GM19438 (cell line): ENCODE measurements at regions not wholly inside any gene's neighbourhood (a gene's known extent, or its start where the extent isn't known, plus 50 kb on each side); places are given as distances from the start of the nearest gene placed in this dataset.

Experiments
- ATAC-seq: cut with Tn5 transposase; IDR thresholded peaks from one replicate; pipeline ENCODE4 v1.9.1; 2021; ENCODE audit warnings: low read depth; ENCODE audit not compliant: unreplicated experiment

DNA sequence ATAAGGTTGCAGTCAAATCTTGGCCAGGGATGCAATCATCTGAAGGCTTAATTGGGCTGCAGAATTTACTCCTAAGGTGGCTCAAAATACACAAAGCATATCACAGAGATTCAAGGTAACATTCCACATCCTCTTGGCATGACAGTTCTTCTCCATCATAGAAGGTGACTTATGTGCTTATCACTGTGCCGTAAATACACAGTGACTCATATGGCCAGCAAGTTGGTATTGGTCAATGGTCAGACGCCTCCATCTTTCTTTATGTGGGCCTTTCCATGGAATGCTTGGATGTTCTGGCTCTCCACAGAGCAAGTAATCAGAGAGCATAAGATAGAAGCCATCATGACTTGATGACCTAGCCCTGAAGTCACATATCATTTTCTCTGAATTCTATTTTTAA, 168.8 kb upstream of the ST8SIA2 start:
- no peak for ATAC-seq

DNA sequence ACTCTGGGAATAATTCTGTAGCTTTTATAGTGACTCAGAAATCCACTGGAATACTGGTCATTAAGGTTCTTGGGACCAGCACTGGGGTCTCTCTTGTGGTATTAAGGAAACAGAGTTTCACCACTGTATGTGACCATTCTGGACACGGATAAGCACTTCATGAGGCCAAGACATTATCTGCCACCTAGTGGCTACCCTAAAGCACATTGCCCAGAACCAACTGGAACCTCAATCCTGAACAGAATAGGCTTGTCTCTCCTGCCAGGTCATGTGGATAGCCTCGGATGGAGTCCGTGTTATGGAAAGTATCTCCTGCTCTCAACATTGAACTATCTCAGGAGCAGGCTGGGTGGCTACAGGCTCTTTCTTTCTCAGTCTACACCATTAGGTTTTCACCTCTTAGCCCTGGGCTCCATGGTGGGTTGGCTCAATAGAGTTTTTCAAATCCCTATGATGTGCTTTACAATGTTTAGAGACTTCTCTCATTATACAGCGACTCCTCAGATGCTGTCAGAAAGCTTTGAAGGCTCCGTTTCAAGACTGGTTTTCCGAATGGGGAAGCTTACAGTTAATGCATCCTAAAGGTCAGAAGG, 167.6 kb upstream of the ST8SIA2 start:
- ATAC-seq: no peak

DNA sequence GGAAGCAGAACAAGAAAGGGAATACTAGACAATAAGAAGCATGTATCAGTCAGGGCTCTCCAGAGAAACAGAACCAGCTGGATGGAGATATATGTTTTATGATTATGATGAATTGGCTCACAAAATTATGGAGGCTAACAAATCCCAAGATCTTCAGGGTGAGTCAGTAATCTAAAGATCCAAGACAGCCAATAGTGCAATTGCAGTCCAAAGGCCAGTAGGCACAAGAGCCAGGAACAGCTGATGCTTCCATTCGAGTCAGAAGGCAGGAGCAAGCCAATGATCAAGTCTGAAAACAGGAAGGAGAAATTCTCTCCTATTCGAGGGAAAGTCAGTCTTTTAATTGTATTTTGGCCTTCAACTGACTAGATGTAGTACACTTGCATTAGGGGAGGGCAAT, 164.9 kb upstream of the ST8SIA2 start:
- ATAC-seq: no peak

DNA sequence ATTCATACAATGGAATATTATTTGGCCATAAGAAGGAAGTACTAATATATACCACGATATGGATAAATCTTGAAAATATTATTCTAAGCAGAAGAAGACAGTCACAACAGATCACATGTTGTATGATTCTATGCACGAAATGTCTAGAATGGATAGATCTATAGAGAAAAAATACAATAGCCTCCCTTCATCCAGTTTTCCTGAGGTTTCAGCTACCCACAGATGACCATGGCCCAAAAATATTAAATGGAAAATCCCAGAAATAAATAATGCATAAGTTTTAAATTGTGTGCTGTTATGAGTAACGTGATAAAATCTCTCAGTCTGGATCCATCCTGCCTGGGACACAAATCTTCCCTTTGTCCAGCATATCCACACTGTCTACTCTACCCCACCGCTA, 162.2 kb upstream of the ST8SIA2 start:
- no peak for ATAC-seq

DNA sequence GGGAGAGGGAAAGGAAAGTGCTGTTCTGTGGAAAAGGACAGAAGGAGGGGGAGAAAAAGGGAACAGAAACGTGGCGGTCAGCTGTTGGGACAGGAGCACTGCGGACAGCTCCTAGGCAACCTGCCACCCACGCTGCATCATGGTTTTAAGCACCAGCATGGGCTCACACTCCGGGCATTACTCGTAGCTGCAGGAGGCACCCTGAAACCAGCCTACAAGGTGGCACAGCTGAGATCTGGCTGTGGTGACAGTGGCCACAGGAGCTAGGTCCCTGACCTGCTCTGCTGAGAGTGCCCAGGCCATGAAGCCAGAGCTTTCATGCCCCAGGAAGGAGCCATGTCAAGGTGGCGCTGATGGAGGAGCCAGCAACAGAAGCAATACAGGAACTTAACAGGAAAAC, 161.4 kb upstream of the ST8SIA2 start:
- no peak for ATAC-seq

DNA sequence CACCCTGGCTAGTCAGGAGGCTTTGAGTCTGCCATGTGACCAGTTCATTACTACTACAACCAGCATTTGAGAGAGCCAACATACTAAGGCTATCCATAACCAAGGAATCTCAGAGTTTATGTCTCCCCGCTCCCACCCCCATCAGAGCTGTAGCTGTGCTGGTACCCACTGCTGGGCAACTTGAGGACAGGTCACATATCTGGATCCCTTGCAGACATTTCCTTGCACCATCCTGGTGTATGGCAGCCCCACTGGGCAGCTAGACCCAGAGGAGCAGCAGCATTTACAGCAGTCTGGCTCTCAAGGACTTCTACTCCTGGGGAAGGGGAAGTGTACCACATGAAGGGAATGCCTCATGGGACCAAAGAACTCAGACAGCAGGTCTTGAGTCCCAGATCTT, 160.8 kb upstream of the ST8SIA2 start:
- ATAC-seq: no peak

DNA sequence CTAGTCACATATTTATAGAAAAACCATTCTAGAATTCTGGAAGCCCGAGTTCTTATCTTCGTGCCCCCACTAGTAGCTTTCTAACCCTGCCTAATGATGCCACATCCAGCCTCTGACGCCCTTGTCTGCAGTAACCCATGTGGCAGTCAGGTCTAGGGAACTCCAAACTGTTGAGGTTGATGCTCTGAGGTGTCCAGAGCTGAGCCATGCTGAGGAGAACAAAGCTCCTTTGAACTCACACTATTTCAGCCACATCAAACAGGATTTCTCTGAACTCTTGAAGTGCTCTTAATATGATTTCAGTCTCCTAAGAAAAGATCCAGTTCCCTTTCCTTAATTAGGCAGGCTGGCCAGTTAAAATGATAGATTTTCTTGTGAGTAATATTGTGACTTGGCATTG, 150.5 kb upstream of the ST8SIA2 start:
- ATAC-seq: no peak

DNA sequence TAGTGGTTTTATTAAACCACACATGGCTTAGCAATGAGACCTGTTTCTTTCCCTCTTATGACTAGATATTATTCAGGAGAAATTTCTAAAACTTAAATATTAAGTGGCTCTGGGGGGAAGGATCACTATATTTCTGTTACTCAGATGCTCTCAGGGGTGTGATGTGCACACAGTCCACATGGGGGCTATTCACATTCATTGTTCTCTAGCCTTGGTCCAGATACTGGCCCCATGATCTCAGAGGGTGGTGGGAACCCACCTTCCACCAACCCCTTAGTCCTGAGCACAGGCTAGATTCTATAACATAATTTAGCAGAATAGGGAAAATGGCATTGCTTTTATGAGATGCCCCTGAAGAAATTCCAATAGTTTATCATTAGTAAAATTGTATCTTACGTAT, 149.0 kb upstream of the ST8SIA2 start:
- ATAC-seq: no peak

DNA sequence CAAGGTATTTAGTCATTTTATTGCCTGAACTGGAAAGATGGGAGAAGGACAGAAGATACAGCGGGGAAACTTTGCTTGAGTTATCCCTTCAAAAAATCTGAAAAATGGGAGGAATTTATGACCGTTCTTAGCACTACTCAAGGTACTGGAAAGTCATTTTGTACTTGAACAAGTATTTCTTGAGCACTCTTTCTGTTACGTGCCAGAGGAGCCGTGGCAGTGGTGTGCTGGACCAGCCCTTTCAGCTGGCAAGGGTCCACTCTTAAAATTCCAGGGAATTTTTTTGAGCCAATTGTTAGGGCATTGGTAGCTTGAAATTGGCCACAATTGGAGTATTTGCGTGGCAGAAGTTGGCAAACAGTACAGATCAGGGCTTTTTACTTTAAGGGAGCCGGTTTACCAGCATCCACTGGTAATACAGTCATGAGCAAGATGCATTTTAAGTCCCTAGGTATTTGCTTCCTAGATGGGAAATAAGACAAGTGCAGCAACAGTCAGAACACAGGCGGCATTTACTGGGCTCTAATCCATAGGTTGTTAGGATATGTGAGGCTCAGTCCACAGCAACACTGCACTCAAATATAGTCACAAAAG, 145.9 kb upstream of the ST8SIA2 start:
- ATAC-seq: no peak

DNA sequence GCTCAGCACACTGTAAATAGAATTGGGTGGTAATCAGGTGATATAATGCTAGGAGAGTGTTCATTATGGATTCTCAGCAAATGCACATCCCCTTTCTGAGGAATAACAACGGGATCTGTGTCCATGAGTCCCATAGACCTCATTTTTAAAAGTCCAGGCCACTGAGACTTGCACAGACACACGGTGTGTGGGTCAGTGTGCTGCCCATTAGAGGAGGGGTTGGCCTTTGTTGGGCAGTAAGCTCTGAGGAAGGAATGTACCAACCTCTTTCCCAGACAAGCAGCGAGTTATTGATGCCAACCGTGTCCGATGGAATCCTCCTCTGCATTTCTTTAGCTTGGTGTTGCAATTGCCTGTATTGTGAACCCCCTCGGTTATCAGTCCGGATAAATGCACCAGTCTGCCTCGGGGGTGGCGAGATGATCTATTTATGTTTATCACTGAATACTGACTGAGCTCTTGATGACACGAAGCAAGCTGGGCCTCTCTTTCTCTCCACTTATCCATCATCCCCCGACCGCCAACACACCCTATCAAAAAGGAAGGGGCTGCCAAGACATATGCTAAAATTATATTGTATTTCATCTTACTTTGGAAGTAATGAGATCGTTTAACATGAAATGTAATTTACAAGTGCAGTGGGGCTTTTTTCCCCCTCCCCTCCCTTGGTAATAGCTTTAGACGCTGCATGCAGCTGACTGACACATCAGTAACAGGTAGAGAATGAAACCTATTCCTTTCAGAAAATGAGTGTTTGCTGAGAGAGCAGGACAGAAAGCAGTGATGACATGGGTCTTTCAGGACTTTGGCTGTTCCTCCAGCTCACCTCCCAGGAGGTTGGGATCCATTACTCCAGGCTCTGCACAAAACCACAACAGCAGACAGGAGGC, 126.6 kb upstream of the ST8SIA2 start:
- ATAC-seq: no peak

DNA sequence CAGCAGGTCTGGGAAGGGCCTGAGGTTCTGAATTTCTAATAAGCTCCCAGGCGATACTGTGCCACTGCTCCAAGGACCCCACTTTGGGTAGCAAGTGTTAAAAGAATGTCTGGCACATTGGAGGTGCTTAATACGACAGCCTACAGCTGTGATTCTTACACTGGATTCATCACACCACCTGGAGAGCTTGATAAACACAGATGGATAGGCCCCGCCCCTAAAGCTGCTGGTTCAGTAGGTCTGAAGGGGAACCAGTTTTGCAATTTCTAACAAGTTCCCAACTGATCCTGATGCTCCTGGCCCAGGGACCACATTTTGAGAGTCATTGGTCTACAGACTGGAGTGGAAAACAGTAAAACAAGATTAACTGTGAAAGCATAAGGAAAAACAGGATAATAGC, 124.8 kb upstream of the ST8SIA2 start:
- no peak for ATAC-seq

DNA sequence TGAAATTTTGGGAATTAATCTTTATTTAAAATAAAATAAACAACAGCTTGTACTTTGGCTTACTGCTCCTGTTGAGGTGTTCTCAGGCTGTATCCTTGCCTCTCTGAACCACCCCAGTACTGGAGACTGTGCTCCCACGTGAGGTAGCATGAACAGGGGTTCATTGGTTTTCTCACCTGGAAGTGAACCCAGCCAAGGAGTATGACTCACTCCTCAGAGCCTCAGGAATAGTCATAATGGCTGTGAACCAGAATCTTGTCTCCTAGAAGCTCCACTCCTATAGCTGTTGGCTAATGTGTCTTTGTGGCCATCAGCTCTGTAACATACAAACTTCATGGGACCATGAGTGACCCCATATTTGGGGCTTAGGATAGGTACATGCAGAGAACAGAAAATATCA, 122.5 kb upstream of the ST8SIA2 start:
- no peak for ATAC-seq

DNA sequence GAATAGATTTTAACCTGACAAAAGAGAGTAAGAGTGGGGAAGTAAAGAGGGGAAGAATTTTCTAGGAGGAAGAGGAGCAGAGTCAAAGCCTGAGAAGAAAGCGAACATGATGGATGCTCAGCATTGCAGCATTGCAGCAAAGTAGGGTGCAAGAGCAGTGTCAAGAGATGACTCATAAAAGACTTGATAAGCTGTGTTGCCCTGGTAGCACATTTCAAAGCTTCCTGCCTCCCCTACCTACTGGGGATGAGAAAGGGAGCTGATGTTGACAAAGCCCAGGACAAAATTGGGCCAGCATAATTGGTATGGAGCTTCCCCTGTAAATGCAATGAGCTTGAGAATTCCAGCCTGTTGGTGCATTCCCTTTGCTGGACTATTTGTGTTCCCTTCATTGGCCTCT, 121.6 kb upstream of the ST8SIA2 start:
- ATAC-seq: no peak

DNA sequence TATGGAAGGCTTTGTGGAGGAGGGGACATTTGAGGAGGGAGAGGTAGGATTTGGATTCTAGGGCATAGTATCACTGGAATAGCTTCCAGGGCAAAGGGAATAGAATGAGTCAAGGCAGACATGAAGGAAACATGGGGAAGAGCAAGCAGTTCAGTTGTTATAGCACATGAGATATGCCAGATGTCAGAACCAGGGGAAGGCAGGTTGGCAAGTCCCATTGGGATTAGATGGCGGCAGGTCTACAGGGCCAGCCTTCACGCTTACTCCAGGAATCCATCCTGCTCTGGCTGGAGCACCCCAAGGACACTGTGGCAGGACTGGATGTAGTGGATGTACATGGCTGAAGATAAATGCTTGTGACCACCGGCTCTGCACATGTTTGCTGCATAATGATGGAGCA, 120.4 kb upstream of the ST8SIA2 start:
- ATAC-seq: no peak

DNA sequence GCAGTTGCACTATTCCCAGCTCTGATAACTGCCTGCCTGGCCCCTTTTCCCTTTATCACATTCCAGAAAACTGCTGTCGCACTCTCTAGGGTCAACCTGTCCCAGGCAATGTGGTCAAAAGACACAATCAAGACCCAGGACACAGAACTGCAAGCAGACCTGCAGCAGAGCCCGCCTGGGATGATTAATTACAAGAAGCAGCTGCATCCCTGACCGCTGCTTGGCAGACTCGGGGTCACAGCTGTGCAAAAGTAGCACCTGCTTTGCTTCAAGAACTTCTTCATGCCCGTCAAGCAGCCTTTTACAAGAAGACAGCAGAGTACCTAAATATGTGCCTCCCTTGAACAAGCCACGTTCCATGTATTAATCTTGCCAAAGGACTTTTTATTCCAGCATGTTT, 120.0 kb upstream of the ST8SIA2 start:
- no peak for ATAC-seq

DNA sequence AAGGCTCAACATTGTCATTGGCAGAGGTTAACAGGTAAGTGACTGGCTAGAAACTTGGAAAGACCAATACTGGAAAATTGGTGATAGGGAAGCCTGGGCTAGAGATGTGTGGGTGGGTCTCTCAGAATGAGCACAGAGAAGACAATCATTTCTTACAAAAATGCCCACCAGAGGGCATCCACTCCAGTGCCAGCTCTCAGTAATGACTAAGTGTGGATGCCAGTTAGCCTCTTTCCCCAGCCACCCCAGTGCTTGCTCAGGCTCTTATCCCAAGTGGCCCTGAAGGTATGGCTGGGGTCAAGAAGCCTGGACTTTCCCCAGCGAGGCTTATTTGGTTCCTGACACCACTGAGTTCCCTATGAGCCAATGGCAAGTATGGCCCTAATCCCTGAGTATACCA, 115.9 kb upstream of the ST8SIA2 start:
- ATAC-seq: no peak

DNA sequence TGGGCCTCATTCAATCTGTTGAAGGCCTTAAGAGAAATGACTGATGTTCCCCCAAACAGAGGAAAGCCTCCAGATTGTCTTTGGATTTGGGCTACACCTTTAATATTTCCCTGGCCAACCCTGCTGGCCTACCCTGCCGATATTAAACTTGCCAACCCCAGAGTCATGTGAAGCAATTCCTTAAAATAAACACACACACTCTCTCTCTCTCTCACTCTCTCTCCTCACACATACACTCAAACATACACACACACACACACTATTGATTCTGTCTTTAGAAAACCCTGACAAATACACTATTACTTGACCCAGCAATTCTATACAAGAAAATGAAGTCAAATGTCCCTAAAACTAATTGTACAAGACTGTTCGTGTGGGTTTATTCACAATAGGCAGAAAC, 109.9 kb upstream of the ST8SIA2 start:
- ATAC-seq: no peak

DNA sequence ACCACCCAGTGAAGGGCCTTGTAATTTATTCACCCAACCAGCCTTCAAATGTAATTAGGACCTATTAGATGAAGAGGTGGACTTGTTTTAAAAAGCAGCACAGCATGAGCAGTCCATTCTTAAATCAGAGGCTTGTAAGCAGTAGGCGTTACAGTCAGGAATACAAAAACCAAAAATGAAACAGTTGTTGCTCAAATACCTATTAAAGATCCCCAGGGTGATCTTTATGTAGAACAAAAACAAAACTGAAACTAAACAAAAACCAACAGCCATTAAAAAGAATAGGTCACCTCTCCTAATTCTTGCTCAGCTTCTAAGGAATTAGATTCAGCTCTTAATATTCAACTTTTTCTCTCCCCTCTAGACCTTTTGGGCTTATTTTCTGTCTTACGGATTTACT, 104.9 kb upstream of the ST8SIA2 start:
- peak; percentile 91 for ATAC-seq

DNA sequence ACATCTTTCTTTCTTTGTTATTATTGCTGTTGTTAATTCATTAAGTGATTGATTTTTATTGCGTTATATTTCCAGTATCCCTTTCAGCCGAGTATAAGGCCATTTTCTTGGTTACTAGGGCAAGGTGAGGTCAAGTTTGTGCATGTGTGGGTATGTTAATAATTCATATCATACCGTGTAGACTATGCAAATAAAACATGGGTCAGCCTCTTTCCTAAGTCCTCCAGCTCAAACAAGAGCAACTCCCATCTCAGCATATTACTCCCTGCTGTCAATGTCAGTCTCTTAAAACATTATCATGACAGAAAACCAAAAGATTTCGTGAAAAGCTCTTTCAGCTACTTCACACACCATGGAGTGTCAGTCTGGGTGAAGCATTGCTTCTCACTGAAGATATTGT, 103.9 kb upstream of the ST8SIA2 start:
- ATAC-seq: no peak

DNA sequence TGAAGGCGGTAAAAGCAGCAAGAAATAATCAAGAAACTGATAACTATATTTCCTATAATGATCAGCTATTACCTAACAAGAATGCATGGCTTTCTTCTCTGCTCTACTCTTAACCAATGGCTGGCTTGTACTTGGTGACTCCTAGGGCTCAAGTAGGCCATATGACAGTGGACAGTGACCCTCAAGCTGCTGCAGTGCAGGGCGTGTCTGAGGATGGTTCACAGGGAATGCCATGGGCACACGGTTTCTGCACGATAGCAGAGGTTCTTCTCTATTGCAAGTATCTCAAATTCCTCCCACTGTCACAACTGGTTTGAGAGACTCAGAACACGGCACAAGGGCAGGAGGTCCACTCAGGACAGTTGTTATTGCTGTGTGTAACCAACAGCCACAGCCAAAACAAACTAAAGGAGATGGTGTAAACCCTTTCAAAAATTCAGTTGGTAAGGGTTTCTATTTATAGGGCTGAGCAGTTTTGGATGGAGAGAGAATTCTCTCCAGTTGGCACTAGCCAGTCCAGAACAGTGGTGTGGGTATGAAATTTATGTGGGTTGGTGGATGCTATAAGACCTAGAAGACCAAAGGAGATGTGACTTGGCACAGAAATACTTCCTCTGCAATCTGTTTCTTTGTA, 103.2 kb upstream of the ST8SIA2 start:
- ATAC-seq: no peak

DNA sequence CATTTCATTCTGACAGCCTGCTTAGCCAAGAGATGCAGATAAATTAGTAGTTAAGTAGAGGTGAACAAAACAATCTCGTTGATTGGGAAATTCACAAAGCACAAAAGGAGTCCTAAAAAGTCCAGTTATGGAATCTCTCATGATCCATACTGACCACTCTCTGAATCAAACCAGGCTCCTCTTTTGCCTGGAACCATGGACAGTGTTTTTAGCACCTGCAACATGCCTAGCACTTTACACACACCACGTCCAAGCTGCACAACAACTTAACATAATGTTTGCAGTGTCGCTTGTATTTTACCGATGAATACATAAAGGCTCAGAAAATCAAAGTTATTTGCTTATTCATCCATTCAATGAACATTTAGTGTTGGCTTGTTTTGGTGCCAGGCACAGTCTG, 101.8 kb upstream of the ST8SIA2 start:
- ATAC-seq: no peak

DNA sequence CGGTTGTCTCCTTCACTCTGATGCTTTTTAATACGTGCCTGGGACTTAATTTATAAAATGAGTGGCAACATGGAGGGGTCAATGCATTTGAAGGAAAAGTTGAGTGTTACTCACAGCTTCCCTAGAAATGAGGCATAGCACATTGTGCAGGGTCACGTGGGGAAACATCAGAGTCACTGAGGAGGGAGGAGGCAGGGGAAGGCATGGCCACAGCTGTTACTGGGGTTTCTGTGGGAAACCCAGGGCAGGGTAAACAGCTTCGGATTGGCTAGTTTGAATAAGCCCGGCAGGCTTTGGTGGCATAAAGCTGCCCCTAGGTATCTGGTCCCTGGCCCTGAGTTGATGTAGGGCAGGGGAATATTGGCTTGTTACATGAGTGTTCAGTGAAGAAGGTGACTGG, 98.9 kb upstream of the ST8SIA2 start:
- ATAC-seq: no peak
